Nephron (organoid): ENCODE measurements at regions not wholly inside any gene's neighbourhood (a gene's known extent, or its start where the extent isn't known, plus 50 kb on each side); places are given as distances from the start of the nearest gene placed in this dataset.

ENCODE experiments used
- H3K27ac Mint-ChIP-seq, 3 experiments: 2 replicates each; pipeline ENCODE4 v1.8.0; 2020; ENCODE audit warnings: mixed read lengths in 3 of 3, mild to moderate bottlenecking in 2 of 3, moderate library complexity in 1 of 3
- H3K27me3 Mint-ChIP-seq: 2 replicates; pipeline ENCODE4 v1.8.0; 2021; ENCODE audit warnings: low read depth, mild to moderate bottlenecking, moderate library complexity, mixed read lengths
- H3K36me3 Mint-ChIP-seq: 2 replicates; pipeline ENCODE4 v1.8.0; 2020; ENCODE audit warnings: low read depth, mixed read lengths
- H3K4me1 Mint-ChIP-seq: 2 replicates; pipeline ENCODE4 v1.8.0; 2020; ENCODE audit warnings: mixed read lengths
- H3K4me3 Mint-ChIP-seq, 3 experiments: 2 replicates each; pipeline ENCODE4 v1.8.0; 2020; ENCODE audit warnings: mild to moderate bottlenecking in 3 of 3, mixed read lengths in 3 of 3, moderate library complexity in 2 of 3
- H3K9me3 Mint-ChIP-seq: 2 replicates; pipeline ENCODE4 v1.8.0; 2020; ENCODE audit warnings: mixed read lengths
- TF ChIP-seq, protein P1 (sequence below), 3 experiments: fragments of 200-600 bp; sonication (generic); IDR thresholded peaks; one replicate each; pipeline ENCODE4 v1.5.0; 2021; ENCODE audit warnings: antibody characterized with exemption in 3 of 3; ENCODE audit not compliant: unreplicated experiment in 3 of 3

DNA sequence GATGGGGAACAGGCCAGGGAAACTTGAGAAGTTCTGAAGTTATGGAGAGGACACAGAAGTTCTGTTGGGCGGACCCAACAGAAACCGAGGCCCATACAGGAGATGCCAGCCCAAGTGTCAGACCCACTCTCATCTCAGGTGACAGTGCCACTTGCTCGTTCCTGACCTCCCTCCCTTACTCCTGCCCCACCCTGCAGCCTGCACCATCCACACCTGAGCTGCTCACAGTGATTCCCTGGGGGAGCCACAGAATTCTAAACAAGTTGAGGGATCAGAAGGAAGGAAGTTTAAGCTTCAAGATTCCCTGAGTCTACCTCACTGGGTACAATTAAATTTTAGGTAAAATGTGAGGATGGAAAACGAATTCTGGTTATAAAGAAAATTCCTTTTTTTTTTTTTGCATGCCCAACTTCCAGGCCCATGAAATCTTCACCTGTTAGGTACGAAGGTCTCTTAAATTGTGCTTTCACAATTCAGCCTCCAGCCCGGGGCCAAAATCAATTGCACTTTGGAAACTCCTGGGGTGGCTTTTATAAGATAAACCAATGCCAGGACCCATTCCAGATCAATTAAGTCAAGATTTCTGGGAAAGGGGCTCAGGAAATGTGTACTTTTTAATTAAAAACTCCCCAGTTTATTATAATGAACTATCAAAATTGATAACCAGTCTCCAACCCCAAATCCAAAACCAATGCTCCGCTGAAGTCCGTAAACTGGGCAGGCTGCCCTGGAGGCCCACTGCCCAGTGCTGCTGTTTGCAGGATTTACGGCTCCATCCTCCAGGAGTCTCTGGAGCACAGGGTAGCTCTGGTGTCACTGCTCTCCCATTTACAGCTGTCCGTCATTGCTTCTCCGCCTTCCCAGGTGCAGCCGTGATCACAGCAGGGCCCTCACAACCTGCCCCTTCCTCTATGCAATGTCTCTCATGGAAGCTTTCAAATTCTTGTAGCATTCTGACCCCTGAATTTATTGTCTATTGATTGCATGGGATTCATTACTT lies 643.5 kb downstream of the UQCRFS1 start:
- H3K4me1 Mint-ChIP-seq, result peaks cover 9% of the 10 kb centered on the region
- no peak overlapping the region for H3K4me3 Mint-ChIP-seq
- TF ChIP-seq, protein P1, sequence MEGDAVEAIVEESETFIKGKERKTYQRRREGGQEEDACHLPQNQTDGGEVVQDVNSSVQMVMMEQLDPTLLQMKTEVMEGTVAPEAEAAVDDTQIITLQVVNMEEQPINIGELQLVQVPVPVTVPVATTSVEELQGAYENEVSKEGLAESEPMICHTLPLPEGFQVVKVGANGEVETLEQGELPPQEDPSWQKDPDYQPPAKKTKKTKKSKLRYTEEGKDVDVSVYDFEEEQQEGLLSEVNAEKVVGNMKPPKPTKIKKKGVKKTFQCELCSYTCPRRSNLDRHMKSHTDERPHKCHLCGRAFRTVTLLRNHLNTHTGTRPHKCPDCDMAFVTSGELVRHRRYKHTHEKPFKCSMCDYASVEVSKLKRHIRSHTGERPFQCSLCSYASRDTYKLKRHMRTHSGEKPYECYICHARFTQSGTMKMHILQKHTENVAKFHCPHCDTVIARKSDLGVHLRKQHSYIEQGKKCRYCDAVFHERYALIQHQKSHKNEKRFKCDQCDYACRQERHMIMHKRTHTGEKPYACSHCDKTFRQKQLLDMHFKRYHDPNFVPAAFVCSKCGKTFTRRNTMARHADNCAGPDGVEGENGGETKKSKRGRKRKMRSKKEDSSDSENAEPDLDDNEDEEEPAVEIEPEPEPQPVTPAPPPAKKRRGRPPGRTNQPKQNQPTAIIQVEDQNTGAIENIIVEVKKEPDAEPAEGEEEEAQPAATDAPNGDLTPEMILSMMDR (IDR thresholded peaks at IDR 0.05; ENCODE audit: unreplicated experiment in 3 of 3), result no peak
- H3K27ac Mint-ChIP-seq, result no peak overlapping the region
- no peaks in the 10 kb centered on the region for H3K9me3 Mint-ChIP-seq
- H3K27me3 Mint-ChIP-seq, result peaks cover 22% of the 10 kb centered on the region
- H3K36me3 Mint-ChIP-seq, result no peaks in the 10 kb centered on the region

DNA sequence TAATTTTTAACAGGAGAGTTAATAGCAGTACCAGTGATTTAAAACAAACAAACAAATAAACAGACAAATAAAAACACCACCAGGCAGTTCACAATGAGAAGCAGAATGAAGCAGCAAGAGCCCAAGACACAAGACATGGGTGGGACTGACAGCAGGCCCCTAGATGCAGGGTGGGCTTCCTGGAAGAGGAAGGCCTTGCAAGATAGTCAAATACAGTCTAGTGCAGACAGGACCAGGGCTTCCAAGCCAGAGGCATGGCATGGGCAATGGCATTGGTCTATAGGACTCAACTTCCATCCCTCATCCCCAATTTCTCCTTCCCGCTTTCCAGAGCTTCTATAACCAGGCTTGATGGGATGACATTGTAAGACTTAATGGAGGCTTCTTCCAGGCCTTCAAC lies 645.1 kb downstream of the UQCRFS1 start:
- peaks cover 18% of the 10 kb centered on the region for H3K27me3 Mint-ChIP-seq
- TF ChIP-seq, protein P1 (IDR thresholded peaks at IDR 0.05; ENCODE audit: unreplicated experiment in 3 of 3), result no peak
- H3K4me3 Mint-ChIP-seq, result no peak overlapping the region
- no peaks in the 10 kb centered on the region for H3K9me3 Mint-ChIP-seq
- no peak overlapping the region for H3K27ac Mint-ChIP-seq
- no peaks in the 10 kb centered on the region for H3K36me3 Mint-ChIP-seq
- peaks cover 13% of the 10 kb centered on the region for H3K4me1 Mint-ChIP-seq

DNA sequence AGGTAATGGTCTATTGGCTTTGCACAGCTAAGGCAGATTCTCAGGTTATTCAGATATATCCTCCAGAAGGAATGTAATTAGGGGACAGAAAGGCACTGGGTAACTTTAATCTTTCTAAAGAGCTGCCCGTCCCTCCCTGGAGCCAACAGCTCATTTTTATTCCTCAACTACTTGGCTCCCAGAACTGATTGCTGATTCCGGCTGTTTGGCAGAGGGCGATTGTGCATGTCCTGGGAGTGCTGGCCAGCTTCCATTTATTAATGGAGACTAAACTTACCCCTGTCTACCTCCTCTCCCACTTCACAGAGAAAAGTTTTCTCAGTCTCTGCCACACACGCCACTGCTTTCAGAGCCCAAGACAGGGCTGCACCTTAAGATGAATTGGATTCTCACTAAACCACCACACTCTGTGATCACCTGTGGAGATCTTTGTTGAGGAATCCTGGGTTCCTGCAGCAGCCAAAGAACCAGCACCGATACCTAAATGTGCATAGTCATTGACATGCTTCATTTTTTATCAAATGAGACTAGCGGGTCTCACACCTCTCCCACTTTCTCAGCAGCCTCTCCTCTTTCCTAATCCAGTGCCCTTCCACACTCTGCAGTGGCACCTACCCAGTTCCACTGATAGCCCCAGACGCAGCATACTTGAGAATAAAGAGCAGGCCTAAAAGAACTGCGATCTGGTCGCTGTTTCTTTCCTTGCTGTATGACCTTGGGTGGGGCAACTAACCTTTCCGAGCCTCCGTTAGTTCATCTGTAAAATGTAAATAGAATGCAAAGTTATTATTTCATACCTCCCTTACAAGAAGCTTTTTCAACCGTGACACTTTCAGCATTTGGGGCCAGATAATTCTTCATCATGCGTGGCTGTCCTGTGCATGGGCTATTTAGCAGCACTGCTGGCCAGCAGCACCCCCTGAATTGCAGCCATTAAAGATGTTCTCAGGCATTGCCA lies 648.7 kb downstream of the UQCRFS1 start:
- no peaks in the 10 kb centered on the region for H3K36me3 Mint-ChIP-seq
- peaks cover 9% of the 10 kb centered on the region for H3K27me3 Mint-ChIP-seq
- TF ChIP-seq, protein P1 (IDR thresholded peaks at IDR 0.05; ENCODE audit: unreplicated experiment in 3 of 3), result no peak
- no peaks in the 10 kb centered on the region for H3K9me3 Mint-ChIP-seq
- peaks cover 11% of the 10 kb centered on the region for H3K4me1 Mint-ChIP-seq
- H3K4me3 Mint-ChIP-seq, result no peak overlapping the region
- no peak overlapping the region for H3K27ac Mint-ChIP-seq

DNA sequence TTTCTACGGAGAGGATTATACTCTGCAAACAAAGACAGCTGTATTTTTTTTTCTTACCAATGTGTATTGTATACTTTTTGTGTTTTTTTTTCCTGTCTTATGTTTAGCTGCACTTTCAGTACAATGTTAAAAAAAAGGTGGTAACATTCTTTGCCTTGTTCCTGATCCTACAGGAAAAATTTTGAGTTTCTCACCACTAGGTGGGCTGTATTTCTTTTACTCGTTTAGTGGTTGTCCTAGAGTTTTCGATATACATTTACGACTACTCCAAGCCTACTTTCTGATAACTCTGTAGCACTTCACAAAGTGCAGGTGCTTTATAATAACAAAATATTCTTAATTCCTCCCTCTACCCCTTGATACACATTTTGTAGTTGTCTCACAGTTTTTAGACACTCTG lies 652.2 kb downstream of the UQCRFS1 start:
- Mint-ChIP-seq H3K27ac (no peak overlapping the region), H3K4me1 (peaks cover 16% of the 10 kb centered on the region), H3K9me3 (no peaks in the 10 kb centered on the region), H3K36me3 (no peaks in the 10 kb centered on the region), H3K27me3 (no peaks in the 10 kb centered on the region), H3K4me3 (no peak overlapping the region)
- TF ChIP-seq, protein P1 (IDR thresholded peaks at IDR 0.05; ENCODE audit: unreplicated experiment in 3 of 3), result no peak

DNA sequence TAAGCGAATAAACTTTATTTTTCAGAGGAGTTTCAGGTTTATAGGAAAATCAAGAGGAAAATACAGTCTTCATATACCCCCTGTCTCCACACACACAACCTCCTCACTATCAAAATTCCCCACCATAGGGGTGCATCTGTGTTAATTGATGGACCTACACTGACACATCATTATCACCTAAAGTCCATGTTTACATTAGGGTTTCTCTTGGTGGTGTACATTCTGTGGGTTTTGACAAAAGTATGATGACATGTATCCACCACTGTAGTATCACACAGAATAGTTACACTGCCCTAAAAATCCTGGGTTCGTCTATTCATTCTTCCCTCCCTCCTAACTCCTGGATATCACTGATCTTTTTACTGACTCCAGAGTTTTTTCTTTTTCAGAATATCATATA lies 654.2 kb downstream of the UQCRFS1 start:
- no peak overlapping the region for H3K4me3 Mint-ChIP-seq
- peaks cover 10% of the 10 kb centered on the region for H3K4me1 Mint-ChIP-seq
- no peaks in the 10 kb centered on the region for H3K9me3 Mint-ChIP-seq
- TF ChIP-seq, protein P1 (IDR thresholded peaks at IDR 0.05; ENCODE audit: unreplicated experiment in 3 of 3), result no peak
- H3K27ac Mint-ChIP-seq, result no peak overlapping the region
- no peaks in the 10 kb centered on the region for H3K27me3 Mint-ChIP-seq
- no peaks in the 10 kb centered on the region for H3K36me3 Mint-ChIP-seq
